ENCODE measurements at regions not wholly inside any gene's neighbourhood (a gene's known extent, or its start where the extent isn't known, plus 50 kb on each side); places are given as distances from the start of the nearest gene placed in this dataset.

- TF ChIP-seq MAFK (conservative IDR thresholded peaks at IDR 0.05 in 1 of 2, IDR thresholded peaks at IDR 0.05 in 1 of 2; ENCODE audit: low read length in 2 of 2) (peak; percentile 31 to 81; a peak in 2 of 4 replicates), HDAC2 (CRISPR knock-in tag; IDR thresholded peaks at IDR 0.05) (no peak), MAFF (IDR thresholded peaks at IDR 0.05; ENCODE audit: low read depth, low read length) (peak; percentile 52; the same call in 1 of the 2 replicates)
- no TSS peak for BruUV-seq (replicated peaks)
- Histone ChIP-seq H3K4me1 (ENCODE audit: insufficient read depth, low read length) (no peaks in the 10 kb centered on the region), H3K4me2 (ENCODE audit: low read depth, low read length) (no peak overlapping the region), H3K9me3 (ENCODE audit: low read length) (no peaks in the 10 kb centered on the region), H2AFZ (ENCODE audit: low read length) (no peak overlapping the region), H3K36me3 (replicated peaks in 1 of 2; ENCODE audit: control insufficient read depth in 1 of 2, insufficient read depth in 2 of 2, low read length in 2 of 2) (no peaks in the 10 kb centered on the region), H3K9ac (ENCODE audit: insufficient read depth, low read depth, low read length) (no peak overlapping the region), H4K20me1 (ENCODE audit: insufficient read depth, low read length) (no peaks in the 10 kb centered on the region), H3K27me3 (ENCODE audit: control insufficient read depth in 1 of 2, insufficient read depth in 2 of 2, low read length in 2 of 2) (no peaks in the 10 kb centered on the region), H3K4me3 (replicated peaks in 1 of 3; ENCODE audit: insufficient read depth in 1 of 3, low read depth in 2 of 3, low read length in 3 of 3) (no peak overlapping the region), H3K79me2 (ENCODE audit: insufficient read depth, low read length) (no peaks in the 10 kb centered on the region), H3K27ac (ENCODE audit: extremely low read length, insufficient read depth, low read length) (no peak overlapping the region)
- intact Hi-C loops (cut with micrococcal nuclease; ENCODE audit: unreplicated experiment), result loop anchor here (10.0 kb wide), 1 partner anchor 734 kb away; no protein-coding TSS in a partner anchor
- DNase-seq (ENCODE audit: low spot score), result no peak
- CTCF ChIA-PET (ENCODE audit: low intra/inter-chr PET ratio, low total read pairs), result no interaction called here
- POLR2A ChIA-PET, result no interaction called here
- in situ Hi-C loops (cut with HindIII; ENCODE audit: extremely low pct_ligation_motif_present, low pct_unique_long_range_greater_than_20kb), result no loop called here
- ATAC-seq, result no peak
- FAIRE-seq, result no peak
Observed at GRCh38 chr9:28960602-28961001, 1387.3 kb upstream of the C9orf72 start.

DNA sequence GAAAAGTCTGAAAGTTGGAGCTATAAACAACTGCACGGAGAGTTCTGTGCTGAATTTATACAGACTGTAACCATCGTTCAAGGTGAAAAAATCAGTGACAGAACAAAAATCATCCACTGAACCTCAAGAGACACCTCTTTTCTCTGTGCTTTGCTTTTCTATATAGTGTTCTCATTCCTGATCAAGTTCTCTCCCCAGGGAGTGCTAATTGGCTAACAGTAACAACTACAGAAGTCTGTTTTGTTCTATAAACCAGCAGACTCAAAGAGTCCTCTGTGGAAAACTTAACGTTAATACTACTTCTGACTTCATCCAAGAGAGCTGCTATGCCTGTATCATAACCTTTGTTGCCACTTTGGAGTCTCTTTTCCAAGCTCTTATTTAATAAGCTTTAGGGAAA is 1388.3 kb upstream of the C9orf72 start:
- DNase-seq (ENCODE audit: low spot score) (no peak), FAIRE-seq (no peak), ATAC-seq (no peak)
- no peak overlapping the region for H3K4me2 ChIP-seq (ENCODE audit: low read depth, low read length)
- ChIA-PET CTCF (ENCODE audit: low intra/inter-chr PET ratio, low total read pairs) (no interaction called here), POLR2A (no interaction called here)
- H3K79me2 ChIP-seq (ENCODE audit: insufficient read depth, low read length), result no peaks in the 10 kb centered on the region
- no peaks in the 10 kb centered on the region for H3K36me3 ChIP-seq (replicated peaks in 1 of 2; ENCODE audit: control insufficient read depth in 1 of 2, insufficient read depth in 2 of 2, low read length in 2 of 2)
- intact Hi-C loops (cut with micrococcal nuclease; ENCODE audit: unreplicated experiment), result loop anchor here (10.0 kb wide), 1 partner anchor 733 kb away; no protein-coding TSS in a partner anchor
- H3K4me1 ChIP-seq (ENCODE audit: insufficient read depth, low read length), result no peaks in the 10 kb centered on the region
- H2AFZ ChIP-seq (ENCODE audit: low read length), result no peak overlapping the region
- 35% methylated on average over 3 of the region's 3 CpGs for WGBS (ENCODE audit: low lambda C conversion rate)
- in situ Hi-C loops (cut with HindIII; ENCODE audit: extremely low pct_ligation_motif_present, low pct_unique_long_range_greater_than_20kb), result no loop called here
- H3K9ac ChIP-seq (ENCODE audit: insufficient read depth, low read depth, low read length), result no peak overlapping the region
- no TSS peak for BruUV-seq (replicated peaks)
- H3K4me3 ChIP-seq (replicated peaks in 1 of 3; ENCODE audit: insufficient read depth in 1 of 3, low read depth in 2 of 3, low read length in 3 of 3), result no peak overlapping the region
- no peaks in the 10 kb centered on the region for H3K9me3 ChIP-seq (ENCODE audit: low read length)
- H3K27ac ChIP-seq (ENCODE audit: extremely low read length, insufficient read depth, low read length), result no peak overlapping the region
- no peaks in the 10 kb centered on the region for H4K20me1 ChIP-seq (ENCODE audit: insufficient read depth, low read length)
- H3K27me3 ChIP-seq (ENCODE audit: control insufficient read depth in 1 of 2, insufficient read depth in 2 of 2, low read length in 2 of 2), result no peaks in the 10 kb centered on the region
- no peak for TF ChIP-seq ZEB1 (IDR thresholded peaks at IDR 0.05; ENCODE audit: insufficient replicate concordance, low read depth)
- no peak for TF ChIP-seq HNF4G (IDR thresholded peaks at IDR 0.05; ENCODE audit: borderline replicate concordance, low read depth, low read length)
- no peak for TF ChIP-seq HNF4G (CRISPR knock-in tag; IDR thresholded peaks at IDR 0.05; ENCODE audit: borderline replicate concordance, low read depth)
- TF ChIP-seq ZNF576 (CRISPR knock-in tag; IDR thresholded peaks at IDR 0.05), result no peak
- TF ChIP-seq NFKB2 (CRISPR knock-in tag; IDR thresholded peaks at IDR 0.05; ENCODE audit: borderline replicate concordance), result no peak
- no peak for TF ChIP-seq ZNF549 (CRISPR knock-in tag; IDR thresholded peaks at IDR 0.05)
- TF ChIP-seq ZNF441 (CRISPR knock-in tag; IDR thresholded peaks at IDR 0.05; ENCODE audit: borderline replicate concordance), result no peak
- no peak for TF ChIP-seq XRCC5 (optimal IDR thresholded peaks at IDR 0.05; ENCODE audit: low read length)
- no peak for TF ChIP-seq ELF4 (CRISPR knock-in tag; IDR thresholded peaks at IDR 0.05; ENCODE audit: borderline replicate concordance)
